HUES6 (cell line): ENCODE measurements at regions not wholly inside any gene's neighbourhood (a gene's known extent, or its start where the extent isn't known, plus 50 kb on each side); places are given as distances from the start of the nearest gene placed in this dataset.

Experiments
- H3K27ac ChIP-seq: 2 replicates; pipeline ENCODE4 v1.7.0; 2013; ENCODE audit warnings: low read depth, mild to moderate bottlenecking, low read length, inconsistent platforms
- H3K27me3 ChIP-seq: 2 replicates; pipeline ENCODE4 v1.6.1; 2013; ENCODE audit warnings: low read length; ENCODE audit not compliant: control insufficient read depth, insufficient read depth
- H3K36me3 ChIP-seq: 2 replicates; pipeline ENCODE4 v1.6.1; 2013; ENCODE audit warnings: low read length; ENCODE audit not compliant: control insufficient read depth, insufficient read depth
- H3K4me1 ChIP-seq: 2 replicates; pipeline ENCODE4 v1.6.1; 2013; ENCODE audit warnings: low read length; ENCODE audit not compliant: control insufficient read depth, insufficient read depth
- H3K4me3 ChIP-seq: 2 replicates; pipeline ENCODE4 v1.5.1; 2013; ENCODE audit warnings: low read depth, low read length
- H3K9ac ChIP-seq: one replicate; pipeline ENCODE4 v1.6.1; 2013; ENCODE audit warnings: mild to moderate bottlenecking, low read length
- H3K9me3 ChIP-seq: 2 replicates; pipeline ENCODE4 v1.6.1; 2013; ENCODE audit warnings: low read depth, low read length; ENCODE audit not compliant: control insufficient read depth, insufficient read depth

- peaks cover 8% of the 10 kb centered on the region for H3K4me1 ChIP-seq
- H3K9ac ChIP-seq, result no peak overlapping the region
- no peak overlapping the region for H3K4me3 ChIP-seq
- H3K36me3 ChIP-seq, result peaks cover 2% of the 10 kb centered on the region; the same call in 1 of the 2 replicates
- H3K27me3 ChIP-seq, result no peaks in the 10 kb centered on the region
- no peak overlapping the region for H3K27ac ChIP-seq
- H3K9me3 ChIP-seq, result no peaks in the 10 kb centered on the region
Observed at GRCh38 chr3:159867372-159867771, 121.3 kb upstream of the IL12A start.

DNA sequence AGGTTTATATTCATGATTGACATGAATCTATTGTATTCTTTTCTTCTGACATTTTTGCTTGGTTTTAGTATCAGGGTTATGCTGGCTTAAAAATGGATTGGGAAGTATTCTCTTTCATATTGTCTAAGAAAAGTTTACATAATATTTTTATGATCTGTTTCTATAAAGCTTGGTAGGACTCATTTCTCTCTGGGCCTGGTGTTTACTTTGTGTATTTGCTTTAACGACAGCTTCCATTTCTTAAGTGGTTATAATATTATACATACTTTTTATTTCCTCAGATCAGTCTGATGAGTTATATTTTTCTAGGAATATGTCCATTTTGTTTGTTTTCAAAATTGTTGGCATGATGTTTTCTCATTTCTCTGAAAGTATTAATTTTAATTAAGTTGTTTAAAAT, 117.9 kb upstream of the IL12A start:
- Histone ChIP-seq H3K27me3 (no peaks in the 10 kb centered on the region), H3K4me3 (no peak overlapping the region), H3K9me3 (no peaks in the 10 kb centered on the region), H3K27ac (no peak overlapping the region), H3K36me3 (peaks cover 2% of the 10 kb centered on the region; the same call in 1 of the 2 replicates), H3K4me1 (peaks cover 9% of the 10 kb centered on the region), H3K9ac (no peak overlapping the region)

DNA sequence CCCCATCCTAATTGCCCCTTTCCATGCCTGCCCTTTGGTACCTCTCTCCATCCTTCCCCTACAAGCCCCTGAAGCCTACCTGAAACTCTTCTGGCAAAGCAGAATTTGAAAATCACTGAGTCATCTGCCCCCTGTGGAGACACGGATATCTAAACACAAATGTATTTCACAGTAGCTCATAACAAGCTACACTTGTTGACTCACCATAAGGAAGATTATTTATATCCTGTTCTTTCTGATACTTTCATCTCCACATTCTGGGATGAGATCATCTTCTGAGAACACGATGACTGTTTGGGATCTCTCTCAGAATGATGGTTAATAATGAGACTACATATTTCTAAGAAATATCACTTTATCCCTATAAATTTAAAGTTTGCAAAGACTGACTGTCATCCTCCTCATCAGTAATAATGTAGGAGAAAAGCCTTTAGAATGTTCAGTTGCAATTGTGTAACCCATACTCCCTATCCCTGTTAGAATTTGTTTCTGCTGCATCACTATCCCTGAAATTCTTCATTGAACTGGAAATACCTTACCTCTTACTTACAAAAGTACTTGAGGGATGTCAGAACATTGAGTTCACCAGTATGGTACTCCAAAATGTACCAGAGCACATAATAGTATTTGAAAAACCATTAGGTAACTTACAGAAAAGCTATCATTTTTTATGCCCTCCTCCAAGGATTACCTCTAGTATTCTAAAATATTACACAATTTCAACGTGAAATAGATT, 116.1 kb upstream of the IL12A start:
- Histone ChIP-seq H3K27me3 (no peaks in the 10 kb centered on the region), H3K9me3 (no peaks in the 10 kb centered on the region), H3K36me3 (no peaks in the 10 kb centered on the region), H3K27ac (no peak overlapping the region), H3K4me1 (peaks cover 9% of the 10 kb centered on the region), H3K4me3 (no peak overlapping the region), H3K9ac (no peak overlapping the region)

- Histone ChIP-seq H3K27me3 (no peaks in the 10 kb centered on the region), H3K9ac (no peak overlapping the region), H3K27ac (no peak overlapping the region), H3K9me3 (no peaks in the 10 kb centered on the region), H3K36me3 (no peaks in the 10 kb centered on the region), H3K4me3 (no peak overlapping the region), H3K4me1 (peaks cover 13% of the 10 kb centered on the region)
Observed at GRCh38 chr3:159875116-159875515, 113.5 kb upstream of the IL12A start.

DNA sequence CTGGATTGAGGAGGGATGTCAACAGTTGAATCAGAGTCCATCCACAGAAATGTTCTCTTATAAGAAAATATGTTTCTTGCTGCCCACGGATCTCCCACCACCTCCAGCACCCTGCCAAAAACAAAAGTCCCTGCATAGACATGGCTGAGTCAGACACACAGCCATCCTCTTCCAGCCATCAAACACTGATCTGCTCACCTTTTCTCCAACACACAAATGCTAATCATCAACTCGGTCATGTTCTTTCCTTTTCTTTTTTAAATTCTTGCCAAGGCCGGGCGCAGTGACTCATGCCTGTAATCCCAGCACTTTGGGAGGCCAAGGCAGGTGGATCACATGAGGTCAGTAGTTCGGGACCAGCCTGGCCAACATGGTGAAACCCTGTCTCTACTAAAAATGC, 110.7 kb upstream of the IL12A start:
- no peak overlapping the region for H3K4me3 ChIP-seq
- no peak overlapping the region for H3K27ac ChIP-seq
- no peaks in the 10 kb centered on the region for H3K9me3 ChIP-seq
- H3K4me1 ChIP-seq, result peaks cover 16% of the 10 kb centered on the region
- no peaks in the 10 kb centered on the region for H3K36me3 ChIP-seq
- no peak overlapping the region for H3K9ac ChIP-seq
- no peaks in the 10 kb centered on the region for H3K27me3 ChIP-seq

GRCh38 chr3:159879146-159879545, 109.5 kb upstream of the IL12A start:
- Histone ChIP-seq H3K9me3 (no peaks in the 10 kb centered on the region), H3K36me3 (no peaks in the 10 kb centered on the region), H3K4me3 (no peak overlapping the region), H3K27ac (no peak overlapping the region), H3K9ac (no peak overlapping the region), H3K27me3 (no peaks in the 10 kb centered on the region), H3K4me1 (peaks cover 22% of the 10 kb centered on the region)

DNA sequence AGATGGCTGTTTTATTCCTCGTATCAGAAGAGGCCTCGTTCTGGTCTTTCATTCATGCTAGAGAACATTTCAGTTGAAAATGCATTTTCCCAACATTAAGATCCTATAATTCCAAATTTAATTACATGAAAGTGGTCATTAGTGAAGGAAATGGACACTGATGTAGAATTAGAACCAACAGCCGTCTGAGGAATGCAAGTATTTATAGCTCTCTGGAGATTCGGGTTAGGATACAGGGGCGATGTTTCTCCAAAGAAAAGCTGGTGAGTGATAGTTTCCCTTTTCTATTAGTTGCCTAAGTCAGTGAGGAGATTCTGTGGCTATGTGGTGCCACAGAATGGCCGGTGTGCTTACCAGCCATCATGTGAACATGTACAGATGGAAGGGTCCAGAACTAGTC, 109.0 kb upstream of the IL12A start:
- Histone ChIP-seq H3K4me3 (no peak overlapping the region), H3K27ac (no peak overlapping the region), H3K9me3 (no peaks in the 10 kb centered on the region), H3K4me1 (peaks cover 22% of the 10 kb centered on the region), H3K36me3 (no peaks in the 10 kb centered on the region), H3K9ac (no peak overlapping the region), H3K27me3 (no peaks in the 10 kb centered on the region)

- peaks cover 22% of the 10 kb centered on the region for H3K4me1 ChIP-seq
- H3K36me3 ChIP-seq, result no peaks in the 10 kb centered on the region
- H3K27me3 ChIP-seq, result no peaks in the 10 kb centered on the region
- no peaks in the 10 kb centered on the region for H3K9me3 ChIP-seq
- no peak overlapping the region for H3K27ac ChIP-seq
- no peak overlapping the region for H3K4me3 ChIP-seq
- no peak overlapping the region for H3K9ac ChIP-seq
Observed at GRCh38 chr3:159881208-159881607, 107.4 kb upstream of the IL12A start.

GRCh38 chr3:159881828-159882309, 106.8 kb upstream of the IL12A start:
- Histone ChIP-seq H3K27ac (0 out of 2 replicates have a peak overlapping the region, but pooled peaks have one; percentile 8), H3K36me3 (no peaks in the 10 kb centered on the region), H3K4me1 (peaks cover 22% of the 10 kb centered on the region), H3K9me3 (no peaks in the 10 kb centered on the region), H3K9ac (no peak overlapping the region), H3K4me3 (no peak overlapping the region), H3K27me3 (no peaks in the 10 kb centered on the region)

GRCh38 chr3:159882367-159882766, 106.3 kb upstream of the IL12A start:
- peaks cover 22% of the 10 kb centered on the region for H3K4me1 ChIP-seq
- H3K36me3 ChIP-seq, result no peaks in the 10 kb centered on the region
- no peaks in the 10 kb centered on the region for H3K27me3 ChIP-seq
- no peaks in the 10 kb centered on the region for H3K9me3 ChIP-seq
- no peak overlapping the region for H3K9ac ChIP-seq
- H3K27ac ChIP-seq, result 0 out of 2 replicates have a peak overlapping the region, but pooled peaks have one; percentile 8
- H3K4me3 ChIP-seq, result no peak overlapping the region

DNA sequence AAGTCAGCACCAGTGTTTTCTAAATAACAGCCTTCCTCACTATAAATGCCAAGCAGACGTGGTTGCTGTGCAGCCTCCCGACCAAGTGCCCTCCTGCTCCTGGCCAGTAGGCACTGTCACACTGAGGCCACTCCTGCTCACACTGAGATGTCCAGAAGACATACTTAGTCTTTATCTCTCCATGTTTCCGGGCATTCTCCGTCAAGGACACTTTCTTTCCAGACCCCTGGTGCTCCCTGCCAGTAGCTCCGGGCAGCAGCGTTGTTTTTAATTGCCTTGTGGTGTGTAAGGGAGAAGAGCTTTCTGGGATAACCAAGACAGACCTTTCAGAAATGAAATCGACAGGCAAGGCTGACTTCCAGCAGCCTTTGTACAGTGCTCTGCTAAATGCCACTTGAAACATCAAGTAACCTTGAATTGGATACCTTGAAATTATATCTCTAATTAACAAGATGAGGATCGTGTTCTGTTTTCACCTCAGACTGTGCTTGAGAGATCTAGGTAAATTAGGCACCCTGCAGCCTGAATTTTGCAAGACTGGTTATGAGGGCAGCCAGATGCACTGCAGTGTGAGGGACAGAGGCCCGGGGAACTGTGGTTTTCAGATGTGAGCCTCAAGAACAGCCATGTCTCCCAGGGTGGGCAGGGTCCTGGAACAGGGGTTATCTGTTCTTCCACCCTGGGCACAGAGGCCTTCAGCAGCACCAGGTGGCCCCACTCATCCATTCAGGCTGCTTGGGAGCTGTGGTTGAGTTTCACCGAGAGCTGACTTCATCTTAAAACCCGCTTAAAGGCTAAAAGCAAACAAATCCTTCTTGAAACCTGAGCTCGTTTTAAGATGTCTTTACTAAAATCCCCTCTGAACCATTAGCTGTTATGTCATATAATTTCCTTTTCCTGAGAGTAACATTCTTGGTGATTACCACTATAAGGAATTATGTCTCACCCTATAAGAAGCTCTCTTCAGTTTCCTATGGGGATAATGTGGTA, 105.5 kb upstream of the IL12A start:
- H3K4me3 ChIP-seq, result no peak overlapping the region
- no peak overlapping the region for H3K9ac ChIP-seq
- peaks cover 18% of the 10 kb centered on the region for H3K4me1 ChIP-seq
- no peaks in the 10 kb centered on the region for H3K36me3 ChIP-seq
- H3K27ac ChIP-seq, result no peak overlapping the region
- no peaks in the 10 kb centered on the region for H3K27me3 ChIP-seq
- no peaks in the 10 kb centered on the region for H3K9me3 ChIP-seq
